Neural crest cell (in vitro differentiated cells): ENCODE measurements at regions not wholly inside any gene's neighbourhood (a gene's known extent, or its start where the extent isn't known, plus 50 kb on each side); places are given as distances from the start of the nearest gene placed in this dataset.

Source experiments
- DNase-seq: peaks from one replicate; pipeline ENCODE4 v3.0.0; 2021; ENCODE audit warnings: low read depth, mixed read lengths, low spot score
- H3K27ac Mint-ChIP-seq: one replicate; pipeline ENCODE4 v1.8.0; 2021; ENCODE audit warnings: mild to moderate bottlenecking, mixed read lengths; ENCODE audit not compliant: unreplicated experiment
- H3K27me3 Mint-ChIP-seq: 2 replicates; pipeline ENCODE4 v1.8.0; 2021; ENCODE audit warnings: low read depth, mild to moderate bottlenecking, mixed read lengths
- H3K36me3 Mint-ChIP-seq: 2 replicates; pipeline ENCODE4 v1.8.0; 2021; ENCODE audit warnings: low read depth, mild to moderate bottlenecking, mixed read lengths
- H3K4me1 Mint-ChIP-seq: 2 replicates; pipeline ENCODE4 v1.8.0; 2021; ENCODE audit warnings: mixed read lengths
- H3K4me3 Mint-ChIP-seq: one replicate; pipeline ENCODE4 v1.8.0; 2021; ENCODE audit warnings: mild to moderate bottlenecking, mixed read lengths
- H3K9me3 Mint-ChIP-seq: 2 replicates; pipeline ENCODE4 v1.8.0; 2021; ENCODE audit warnings: mixed read lengths
- CTCF ChIP-seq: fragments of 200-600 bp; sonication (generic); conservative IDR thresholded peaks from 2 replicates; pipeline ENCODE4 v1.5.0; 2021; ENCODE audit warnings: antibody characterized with exemption, mild to moderate bottlenecking

GRCh38 chr5:61748121-61748520, 416.1 kb downstream of the ZSWIM6 start:
- H3K36me3 Mint-ChIP-seq: peaks cover 2% of the 10 kb centered on the region
- peaks cover 19% of the 10 kb centered on the region for H3K4me1 Mint-ChIP-seq
- no peak for DNase-seq
- H3K9me3 Mint-ChIP-seq: peaks cover 12% of the 10 kb centered on the region
- no peak overlapping the region for H3K27ac Mint-ChIP-seq
- TF ChIP-seq CTCF: no peak
- no peaks in the 10 kb centered on the region for H3K27me3 Mint-ChIP-seq
- no peak overlapping the region for H3K4me3 Mint-ChIP-seq

GRCh38 chr5:61748651-61749050, 416.6 kb downstream of the ZSWIM6 start:
- peaks cover 19% of the 10 kb centered on the region for H3K4me1 Mint-ChIP-seq
- no peak overlapping the region for H3K27ac Mint-ChIP-seq
- peaks cover 2% of the 10 kb centered on the region for H3K36me3 Mint-ChIP-seq
- no peak for DNase-seq
- H3K9me3 Mint-ChIP-seq: peaks cover 9% of the 10 kb centered on the region
- no peaks in the 10 kb centered on the region for H3K27me3 Mint-ChIP-seq
- TF ChIP-seq CTCF: no peak
- no peak overlapping the region for H3K4me3 Mint-ChIP-seq

GRCh38 chr5:61752588-61752987, 420.5 kb downstream of the ZSWIM6 start:
- Mint-ChIP-seq H3K27ac (no peak overlapping the region), H3K27me3 (no peaks in the 10 kb centered on the region), H3K4me3 (no peak overlapping the region), H3K4me1 (peaks cover 19% of the 10 kb centered on the region), H3K9me3 (peaks cover 7% of the 10 kb centered on the region), H3K36me3 (peaks cover 3% of the 10 kb centered on the region)
- TF ChIP-seq CTCF: no peak
- no peak for DNase-seq

GRCh38 chr5:61754792-61755191, 422.7 kb downstream of the ZSWIM6 start:
- no peak for TF ChIP-seq CTCF
- H3K9me3 Mint-ChIP-seq: peaks cover 7% of the 10 kb centered on the region
- H3K36me3 Mint-ChIP-seq: peaks cover 3% of the 10 kb centered on the region
- no peak overlapping the region for H3K4me3 Mint-ChIP-seq
- H3K27ac Mint-ChIP-seq: no peak overlapping the region
- no peaks in the 10 kb centered on the region for H3K27me3 Mint-ChIP-seq
- DNase-seq: no peak
- peaks cover 15% of the 10 kb centered on the region for H3K4me1 Mint-ChIP-seq

GRCh38 chr5:61755726-61756222, 423.7 kb downstream of the ZSWIM6 start:
- Mint-ChIP-seq H3K36me3 (peaks cover 5% of the 10 kb centered on the region), H3K4me1 (peaks cover 15% of the 10 kb centered on the region), H3K9me3 (peaks cover 7% of the 10 kb centered on the region), H3K27ac (no peak overlapping the region), H3K4me3 (no peak overlapping the region), H3K27me3 (no peaks in the 10 kb centered on the region)
- no peak for TF ChIP-seq CTCF
- no peak for DNase-seq

GRCh38 chr5:61758711-61759110, 426.7 kb downstream of the ZSWIM6 start:
- Mint-ChIP-seq H3K4me1 (peaks cover 15% of the 10 kb centered on the region), H3K27ac (no peak overlapping the region), H3K36me3 (peaks cover 11% of the 10 kb centered on the region), H3K27me3 (no peaks in the 10 kb centered on the region), H3K4me3 (no peak overlapping the region), H3K9me3 (peaks cover 22% of the 10 kb centered on the region)
- TF ChIP-seq CTCF: no peak
- no peak for DNase-seq
